GM21619 (cell line): ENCODE measurements at regions not wholly inside any gene's neighbourhood (a gene's known extent, or its start where the extent isn't known, plus 50 kb on each side); places are given as distances from the start of the nearest gene placed in this dataset.

Source experiments
- ATAC-seq: cut with Tn5 transposase; IDR thresholded peaks from one replicate; pipeline ENCODE4 v1.9.1; 2021; ENCODE audit not compliant: unreplicated experiment

DNA sequence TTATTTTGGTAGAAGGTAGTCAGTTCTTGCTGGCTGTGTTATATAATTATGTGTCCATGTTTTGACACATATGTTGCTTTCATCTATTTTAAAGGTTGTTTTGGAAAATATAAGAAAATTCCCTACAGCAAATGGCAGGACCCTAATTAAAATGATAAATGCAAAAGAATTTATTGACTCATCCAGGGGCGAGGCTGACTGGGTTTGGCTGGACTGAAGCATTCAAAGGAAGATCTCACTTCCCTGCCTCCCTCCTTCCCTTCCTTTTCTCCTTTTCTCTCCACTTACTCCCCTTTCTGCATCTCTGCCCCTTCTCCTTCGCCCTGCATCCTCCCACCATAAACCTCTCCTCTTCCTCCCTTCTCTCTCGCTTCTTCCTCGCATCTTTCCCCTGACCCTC lies 129.6 kb downstream of the SNAPC1 start:
- no peak for ATAC-seq

DNA sequence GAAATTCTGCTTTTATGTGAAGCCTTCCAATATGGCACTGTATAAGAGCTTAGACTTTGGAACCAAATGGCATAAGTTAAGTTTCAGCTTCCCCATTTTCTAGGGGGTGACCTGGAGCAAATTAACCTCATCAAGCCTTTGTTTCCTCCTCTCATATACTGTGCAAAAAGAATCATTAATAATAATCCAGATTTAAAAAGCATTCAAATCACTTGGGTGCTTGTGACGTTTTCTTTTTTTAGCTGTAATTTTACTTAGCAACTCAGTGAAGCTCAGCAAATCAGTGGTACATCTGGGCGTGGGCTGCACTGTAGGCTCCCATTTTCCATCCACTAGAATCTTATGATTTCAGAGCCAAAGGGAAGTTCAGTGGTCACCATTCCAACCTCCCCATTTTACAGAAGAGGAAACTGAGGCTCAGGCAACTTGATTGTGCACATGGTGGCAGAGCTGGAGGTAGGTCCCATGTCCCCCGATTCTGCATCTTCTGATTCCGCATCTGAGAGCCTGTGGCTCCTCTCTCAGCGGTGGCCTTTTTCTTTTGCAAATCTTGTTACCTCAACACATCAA lies 131.2 kb downstream of the SNAPC1 start:
- no peak for ATAC-seq

DNA sequence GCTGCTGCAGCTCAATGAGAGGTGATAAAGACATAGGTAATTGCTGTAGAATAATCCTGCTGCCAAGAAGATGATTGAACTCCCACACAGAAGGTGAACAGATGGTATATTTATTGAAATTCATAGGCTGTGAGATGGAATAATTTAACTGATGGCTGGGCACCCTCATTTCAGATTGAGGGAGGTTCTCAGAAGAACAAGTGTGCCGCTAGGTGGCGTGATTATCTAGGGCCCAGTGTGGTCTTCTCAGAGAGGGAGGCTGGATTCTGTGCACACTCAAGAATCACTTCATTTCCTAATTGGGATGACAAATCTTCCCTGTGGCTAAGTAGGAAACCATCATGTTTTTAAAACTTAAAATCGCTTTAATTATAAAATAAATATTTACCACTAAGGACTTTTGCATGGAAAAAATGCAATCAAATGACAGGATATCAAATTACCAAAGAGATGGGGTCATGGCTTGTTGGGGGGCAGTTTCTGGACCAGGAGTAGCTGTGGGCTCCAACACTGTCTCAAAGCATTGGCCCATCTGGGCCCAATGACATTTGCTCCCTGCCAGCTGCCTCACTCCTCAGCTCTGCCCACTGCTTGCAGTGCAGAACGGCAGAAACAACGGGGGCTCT lies 132.3 kb downstream of the SNAPC1 start:
- ATAC-seq, result no peak

DNA sequence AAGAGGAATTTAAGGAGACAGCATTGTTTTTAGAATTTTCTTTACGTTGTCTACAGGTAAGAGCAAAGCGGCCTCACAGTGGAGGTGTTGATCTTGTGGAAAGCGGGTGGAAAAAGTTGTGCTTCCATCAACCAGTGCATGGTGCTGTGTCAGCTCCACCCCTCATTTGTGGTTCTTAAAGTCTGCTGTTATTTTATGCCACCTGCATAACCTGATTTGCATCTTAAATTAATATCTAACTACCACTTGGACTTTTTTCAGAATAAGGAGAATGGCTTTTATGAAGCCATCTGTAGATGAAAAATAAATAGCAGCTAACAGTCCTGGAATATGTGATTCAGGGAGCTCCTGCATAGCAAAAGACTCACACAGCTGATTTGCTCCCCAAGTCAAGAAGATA lies 135.1 kb downstream of the SNAPC1 start:
- no peak for ATAC-seq

DNA sequence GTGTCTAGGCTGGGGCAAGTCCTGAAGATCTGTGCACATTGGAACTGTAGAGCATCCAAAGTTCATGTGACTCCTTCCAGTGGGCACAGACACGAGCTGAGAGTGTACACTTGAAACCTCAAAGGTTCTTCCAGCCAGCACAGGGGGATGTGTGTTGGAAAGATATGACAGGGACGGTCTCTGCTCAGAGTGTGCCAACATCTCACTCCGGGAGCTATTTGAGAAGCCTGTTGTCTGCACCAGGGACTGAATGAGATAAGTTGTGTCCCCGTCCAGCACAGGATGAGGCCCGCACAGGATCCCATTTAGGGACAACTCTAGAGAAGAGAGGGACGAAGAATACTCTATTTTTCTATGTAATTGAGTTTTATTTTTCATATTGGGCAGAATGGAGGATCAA lies 136.3 kb downstream of the SNAPC1 start:
- ATAC-seq, result no peak

DNA sequence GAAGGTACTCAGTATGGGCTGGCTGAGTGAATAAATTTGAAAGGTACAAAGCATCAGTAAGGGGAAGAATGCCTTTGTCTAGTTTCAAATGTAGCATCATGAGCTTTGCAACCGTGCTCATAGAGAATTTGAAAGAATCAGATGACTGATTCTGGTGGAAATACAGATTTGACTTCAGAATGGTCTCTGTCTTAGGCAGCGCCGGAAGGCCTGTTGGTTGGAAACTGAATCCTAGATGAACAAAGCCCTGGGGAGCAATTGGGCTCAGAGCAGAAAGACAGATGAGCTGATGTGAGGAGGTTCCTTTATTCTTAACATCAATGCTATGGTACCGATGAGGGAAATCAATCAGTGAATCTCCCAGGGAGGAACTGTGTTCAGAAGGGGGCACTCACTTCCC lies 137.3 kb downstream of the SNAPC1 start:
- no peak for ATAC-seq

DNA sequence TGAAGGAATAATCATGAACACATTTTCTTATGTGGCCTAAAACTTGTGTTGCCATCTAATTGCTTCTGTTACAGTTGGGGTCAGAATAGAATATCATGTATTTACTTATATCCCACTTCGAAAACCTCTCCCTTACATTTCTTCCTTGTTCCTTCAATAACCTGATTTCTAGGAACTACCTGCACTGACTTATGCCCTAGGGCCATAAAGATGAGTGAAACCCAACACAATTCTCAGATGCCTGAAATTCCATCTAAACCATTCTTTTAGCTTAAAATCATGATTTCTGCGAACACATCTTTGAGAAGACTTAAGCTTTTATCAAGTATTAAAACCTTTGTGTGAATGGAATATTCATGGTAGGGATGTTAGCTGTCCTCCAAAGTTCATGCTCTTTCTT lies 142.7 kb downstream of the SNAPC1 start:
- no peak for ATAC-seq

DNA sequence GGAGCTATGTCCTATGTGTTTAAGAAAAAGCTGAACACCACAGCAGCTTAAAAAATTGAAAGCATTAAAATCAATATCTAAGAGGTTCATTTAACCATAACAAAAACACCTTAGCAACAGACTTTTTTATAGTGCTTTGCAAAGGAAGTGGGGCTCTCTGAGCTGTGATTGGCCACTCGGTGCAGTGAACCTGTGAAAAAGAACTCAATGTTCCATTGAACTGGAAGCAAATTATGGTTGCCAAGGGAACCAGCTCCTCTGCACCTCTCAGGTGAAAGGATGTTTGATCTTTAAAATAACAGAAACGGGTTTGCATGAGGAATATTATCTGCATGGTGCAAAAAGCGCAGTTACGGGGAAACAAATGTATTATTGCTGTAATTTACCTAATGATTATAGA lies 149.4 kb downstream of the SNAPC1 start:
- ATAC-seq, result no peak

DNA sequence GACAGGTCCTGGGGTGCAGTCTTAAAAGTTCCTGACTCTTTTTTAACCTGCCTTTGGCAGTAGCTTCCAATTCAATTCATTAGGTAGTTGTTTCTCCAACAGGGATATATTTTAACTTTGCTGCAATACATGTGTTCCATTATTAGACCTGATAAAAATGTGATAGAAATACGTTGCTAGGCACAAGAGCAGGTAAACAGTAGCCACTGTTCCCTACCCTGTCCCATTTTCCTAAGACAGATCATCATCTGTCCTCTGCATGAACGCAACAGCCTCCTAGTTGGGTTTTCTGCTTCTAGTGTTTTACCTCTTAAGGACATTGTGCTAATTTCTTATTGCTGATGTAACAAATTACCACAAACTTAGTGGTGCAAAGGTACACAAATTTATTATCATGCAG lies 156.8 kb downstream of the SNAPC1 start:
- ATAC-seq, result no peak

DNA sequence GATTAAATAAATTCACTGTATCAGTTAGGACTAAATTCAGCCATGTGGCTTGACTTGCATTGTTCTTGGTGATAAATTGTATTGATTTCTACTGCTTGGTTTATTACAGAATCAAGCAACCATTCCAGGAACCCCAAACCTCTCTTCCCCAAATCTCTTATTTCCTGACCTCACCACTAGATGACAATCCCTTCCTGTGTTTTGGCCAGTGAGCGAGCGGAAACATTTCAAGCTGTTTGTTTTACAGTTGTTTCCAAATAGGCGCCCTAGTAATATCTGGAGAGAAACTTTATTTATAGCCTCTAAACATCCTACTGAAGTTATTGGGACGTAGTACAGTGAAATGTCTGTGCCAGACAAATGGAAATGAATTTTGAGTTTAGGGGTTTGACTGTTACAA lies 161.1 kb downstream of the SNAPC1 start:
- ATAC-seq, result no peak

DNA sequence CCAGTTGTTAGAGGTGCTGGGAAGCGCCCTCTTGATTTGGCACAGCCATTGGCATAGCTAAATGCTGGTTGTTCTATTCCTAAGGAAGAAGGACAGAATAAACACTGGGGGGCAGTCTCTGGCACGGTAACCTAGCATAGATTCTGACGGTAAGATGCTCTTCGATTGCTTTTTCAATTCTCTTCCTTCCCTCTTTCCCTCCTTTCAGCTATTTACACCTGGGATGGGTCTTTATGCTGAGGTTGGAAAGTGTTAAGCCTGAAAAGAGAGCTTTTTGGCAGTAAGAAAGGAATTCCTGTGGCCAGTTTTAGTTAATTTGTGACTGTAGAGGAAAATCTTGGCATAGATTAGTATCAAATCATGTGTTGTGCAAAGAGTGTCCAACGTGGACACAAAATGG lies 162.8 kb downstream of the SNAPC1 start:
- no peak for ATAC-seq

DNA sequence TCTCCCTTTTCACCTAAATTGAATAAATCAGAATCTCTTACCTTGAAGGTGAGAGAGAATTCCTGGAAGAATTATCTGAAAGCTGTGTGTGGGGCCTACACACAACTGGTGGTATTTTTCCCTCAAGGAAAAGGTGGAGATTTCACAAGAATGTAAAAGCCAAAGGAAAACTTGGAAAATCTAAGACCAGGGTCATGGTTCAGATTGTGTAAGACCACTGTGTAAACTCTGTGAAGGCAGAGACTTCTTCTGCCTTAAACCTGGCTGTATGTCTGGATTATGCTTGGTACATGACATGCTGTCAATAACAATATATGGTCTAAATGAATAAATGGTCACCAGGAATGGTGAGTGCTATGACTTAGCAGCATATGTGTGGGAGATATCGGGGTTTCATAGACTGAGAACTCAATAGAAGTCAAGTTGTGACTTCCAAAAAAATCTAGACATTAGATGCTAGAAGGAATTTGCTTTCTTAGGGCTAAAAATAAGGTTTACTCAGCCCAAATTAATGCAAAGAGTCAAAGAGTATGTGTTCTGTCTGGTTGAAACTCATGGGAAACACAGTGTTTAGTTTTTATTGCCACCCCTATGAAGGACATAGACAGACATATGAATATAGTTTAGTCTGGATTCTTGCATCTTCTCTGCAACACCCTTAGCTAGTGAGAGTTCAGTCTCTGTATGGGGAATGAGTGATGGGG lies 163.7 kb downstream of the SNAPC1 start:
- no peak for ATAC-seq

DNA sequence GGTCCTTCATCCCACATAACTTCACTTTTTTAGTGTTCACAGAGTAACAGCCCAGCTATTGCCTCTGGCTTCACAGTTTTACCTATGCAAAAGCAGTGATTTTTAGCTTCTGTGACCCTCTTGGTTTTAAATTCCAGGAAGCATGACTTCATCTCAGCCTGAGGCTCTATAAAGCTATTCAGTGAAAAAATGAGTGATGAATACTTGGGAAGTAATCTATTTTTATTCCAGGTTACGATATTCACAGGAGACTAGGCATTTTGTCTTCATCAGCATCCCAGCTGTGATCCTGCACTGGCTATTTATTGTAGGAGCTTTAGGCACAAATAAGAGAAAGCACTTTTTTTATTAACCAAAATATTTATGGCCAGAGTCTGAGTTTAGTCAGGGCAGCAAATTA lies 164.8 kb downstream of the SNAPC1 start:
- no peak for ATAC-seq

DNA sequence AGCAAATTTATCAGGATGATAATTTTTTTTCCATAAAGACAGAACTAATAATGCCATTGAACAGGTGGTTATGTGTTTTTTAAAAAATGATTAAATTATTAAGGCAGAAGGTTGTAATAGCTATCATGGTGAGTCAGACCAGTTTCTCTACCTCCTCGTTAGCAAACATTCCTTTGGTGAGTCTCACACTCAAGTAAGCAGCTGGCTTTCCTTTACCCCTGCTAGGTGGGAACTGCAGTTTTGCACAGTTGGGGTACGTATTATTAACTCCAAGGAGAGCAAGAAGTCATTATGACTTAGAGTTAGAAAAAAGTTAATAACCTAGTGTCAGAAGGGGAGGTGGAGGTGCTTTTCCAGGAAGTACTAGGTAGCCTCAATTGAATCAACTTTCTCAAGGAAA lies 165.3 kb downstream of the SNAPC1 start:
- no peak for ATAC-seq

DNA sequence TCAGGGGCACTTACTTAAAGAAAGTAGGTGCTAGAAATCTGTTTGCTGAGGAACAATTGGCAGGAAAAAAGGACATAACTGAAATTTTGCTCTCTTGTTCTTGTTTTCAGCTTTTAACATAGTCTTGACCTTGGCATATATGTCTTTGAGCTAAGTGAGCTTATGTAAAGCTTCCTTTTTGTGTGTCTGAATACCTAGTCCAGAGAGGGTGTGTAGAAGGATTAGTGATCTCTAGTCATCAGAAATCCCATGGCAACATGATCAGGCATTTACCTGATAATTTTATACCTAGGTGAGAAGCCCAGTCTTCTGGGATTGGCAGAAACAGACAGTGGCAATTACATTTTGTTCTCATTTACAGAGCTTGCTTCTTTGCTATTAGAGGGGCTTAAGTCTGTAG lies 166.1 kb downstream of the SNAPC1 start:
- ATAC-seq, result no peak

DNA sequence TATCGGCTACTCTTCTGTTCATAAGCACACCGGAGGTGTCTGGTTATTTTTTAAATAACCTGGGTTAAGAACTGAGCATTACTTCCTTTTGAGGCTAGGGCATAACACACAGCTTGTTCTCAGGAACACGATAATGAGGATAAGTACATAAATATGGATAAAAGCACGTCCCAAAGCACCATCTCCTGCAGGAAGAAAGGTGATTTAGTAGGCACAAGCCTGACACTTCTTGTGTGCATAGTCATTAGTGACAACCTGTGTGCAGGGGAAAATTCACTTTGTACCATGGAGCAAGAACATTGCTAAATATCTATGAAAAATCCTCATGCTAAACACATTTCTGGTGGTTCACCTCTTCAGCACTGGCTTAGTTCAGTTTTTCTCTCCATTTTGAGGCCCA lies 166.5 kb downstream of the SNAPC1 start:
- ATAC-seq, result no peak

DNA sequence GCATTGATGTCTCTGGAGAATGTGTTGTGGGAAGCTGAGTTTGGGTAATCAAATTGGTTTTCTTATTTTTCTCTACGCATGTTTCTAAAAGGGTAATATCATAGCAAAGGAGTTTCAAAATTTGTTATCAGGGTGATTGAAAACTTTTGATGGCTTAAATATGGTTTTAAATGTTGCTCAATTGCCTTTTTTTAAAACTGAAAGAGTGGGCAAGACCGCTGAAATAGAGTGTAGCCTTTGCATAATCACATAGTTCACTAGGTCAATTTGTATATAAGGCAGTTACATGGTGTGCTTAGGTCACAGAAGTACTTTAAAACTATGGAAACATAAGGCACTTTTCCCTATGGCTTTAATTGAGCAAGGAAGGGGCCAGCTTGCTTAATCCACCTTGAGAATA lies 167.4 kb downstream of the SNAPC1 start:
- ATAC-seq, result no peak

DNA sequence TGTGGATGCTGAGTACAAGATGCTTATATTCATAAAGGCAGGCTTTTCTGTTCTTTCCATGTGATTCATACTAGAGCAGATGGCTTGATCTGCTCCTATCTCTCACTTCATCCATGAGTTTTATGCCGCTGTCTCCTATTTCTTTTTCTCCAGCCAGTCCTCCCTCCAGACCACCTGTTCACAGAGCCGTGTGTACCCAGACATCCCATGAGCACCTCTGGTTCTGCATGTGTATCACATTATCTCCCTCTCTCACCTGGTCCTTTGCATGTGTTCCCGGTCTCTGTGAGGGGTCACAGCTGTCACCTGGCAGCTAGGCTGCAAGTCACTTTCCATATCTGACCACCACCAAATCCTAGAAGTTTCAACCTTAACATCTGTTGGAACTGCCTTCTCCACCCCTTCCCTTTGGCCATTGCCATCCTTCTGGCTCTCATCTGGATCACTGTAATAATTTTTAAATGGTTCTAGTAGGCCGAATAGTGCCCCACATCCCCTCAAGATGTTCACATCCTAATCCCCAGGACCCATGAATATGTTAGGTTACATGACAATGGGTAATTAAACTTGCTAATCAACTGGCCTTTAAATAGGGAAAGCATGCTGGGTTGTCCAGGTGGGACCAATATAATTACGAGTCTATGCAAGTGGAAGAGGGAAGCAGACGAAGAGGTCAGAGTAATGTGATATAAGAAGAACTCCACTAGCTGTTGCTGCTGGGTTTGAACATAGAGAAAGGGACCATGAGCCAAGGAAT lies 168.1 kb downstream of the SNAPC1 start:
- ATAC-seq, result no peak

DNA sequence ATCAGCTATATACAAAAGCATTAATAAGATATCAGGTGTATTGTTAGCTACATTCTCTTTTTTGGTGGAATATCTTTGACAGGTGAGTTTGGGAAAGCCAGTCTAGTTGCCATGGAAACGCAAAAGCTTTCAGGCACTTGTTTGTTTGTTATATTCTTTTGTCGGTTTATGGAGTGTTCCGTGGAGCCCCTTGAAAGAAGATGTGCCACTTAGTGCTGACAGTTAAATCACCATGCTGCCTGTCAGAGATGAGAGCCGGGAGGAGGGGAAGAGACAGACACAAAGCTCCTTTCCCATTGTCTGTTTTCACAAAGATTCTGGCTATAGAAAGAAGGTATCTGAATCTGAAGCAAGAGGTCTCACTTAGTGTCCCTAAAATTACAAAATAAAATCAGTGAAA lies 170.8 kb downstream of the SNAPC1 start:
- no peak for ATAC-seq

DNA sequence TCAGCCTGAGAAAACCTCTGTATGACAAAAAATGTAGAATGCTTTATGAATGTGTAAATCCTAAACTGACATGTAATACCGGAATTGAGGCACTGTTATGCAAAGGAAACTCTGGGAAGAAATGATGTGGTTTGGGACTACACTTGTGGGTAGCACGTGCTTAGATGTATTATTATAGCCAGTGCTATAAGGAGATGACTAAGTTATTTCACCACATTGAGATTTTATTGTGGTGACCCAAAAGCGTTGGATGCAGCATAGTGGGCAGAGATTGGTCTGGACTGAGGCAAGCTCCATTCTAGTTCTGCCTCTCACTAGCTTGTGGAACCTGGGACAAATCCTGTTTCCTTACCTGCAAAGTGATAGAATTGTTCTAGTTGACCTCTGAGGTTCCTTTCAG lies 172.2 kb downstream of the SNAPC1 start:
- ATAC-seq, result no peak

DNA sequence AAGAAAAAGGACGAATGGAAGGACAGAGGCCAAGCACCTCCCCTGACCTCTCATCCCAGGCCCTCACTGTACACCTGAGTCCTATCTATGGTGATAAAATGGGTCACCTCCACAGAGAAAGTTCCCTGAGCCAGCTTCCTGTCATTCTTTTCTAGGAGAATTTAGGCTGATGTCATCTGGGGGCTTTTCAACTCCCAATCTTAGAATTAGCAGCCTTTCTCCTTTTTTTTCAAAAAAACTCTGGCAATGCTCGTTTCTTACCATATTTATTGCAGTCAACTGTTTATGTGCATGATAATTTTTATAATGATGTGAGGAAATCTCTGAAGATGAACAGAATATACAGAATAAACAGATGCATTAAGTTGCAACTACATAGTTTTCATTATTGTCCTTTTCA lies 177.6 kb downstream of the SNAPC1 start:
- no peak for ATAC-seq
